HL-60 (cell line): ENCODE measurements at regions not wholly inside any gene's neighbourhood (a gene's known extent, or its start where the extent isn't known, plus 50 kb on each side); places are given as distances from the start of the nearest gene placed in this dataset.

Source experiments
- CTCF ChIP-seq: IDR thresholded peaks from one replicate; pipeline ENCODE4 v1.5.1; 2011; ENCODE audit warnings: low read length, control low read depth, inconsistent platforms; ENCODE audit not compliant: insufficient read depth
- GABPA ChIP-seq: IDR thresholded peaks from 2 replicates; pipeline ENCODE4 v1.6.1; 2012; ENCODE audit warnings: low read depth
- POLR2AphosphoS5 ChIP-seq: IDR thresholded peaks from 2 replicates; pipeline ENCODE4 v1.6.1; 2012; ENCODE audit warnings: low read depth
- REST ChIP-seq: IDR thresholded peaks from 2 replicates; pipeline ENCODE4 v1.6.1; 2012; ENCODE audit warnings: low read depth; ENCODE audit not compliant: insufficient replicate concordance
- SPI1 ChIP-seq: IDR thresholded peaks from 2 replicates; pipeline ENCODE4 v1.6.1; 2012; ENCODE audit warnings: low read depth, mild to moderate bottlenecking, borderline replicate concordance

- TF ChIP-seq CTCF (no peak), POLR2AphosphoS5 (no peak), REST (no peak), GABPA (no peak), SPI1 (no peak)
Measured at GRCh38 chr3:137867611-137868010, 103.5 kb downstream of the SOX14 start.
